Neural crest cell (in vitro differentiated cells): ENCODE measurements at regions not wholly inside any gene's neighbourhood (a gene's known extent, or its start where the extent isn't known, plus 50 kb on each side); places are given as distances from the start of the nearest gene placed in this dataset.

ENCODE experiments used
- DNase-seq: peaks from one replicate; pipeline ENCODE4 v3.0.0; 2021; ENCODE audit warnings: low read depth, mixed read lengths, low spot score
- H3K27ac Mint-ChIP-seq: one replicate; pipeline ENCODE4 v1.8.0; 2021; ENCODE audit warnings: mild to moderate bottlenecking, mixed read lengths; ENCODE audit not compliant: unreplicated experiment
- H3K27me3 Mint-ChIP-seq: 2 replicates; pipeline ENCODE4 v1.8.0; 2021; ENCODE audit warnings: low read depth, mild to moderate bottlenecking, mixed read lengths
- H3K36me3 Mint-ChIP-seq: 2 replicates; pipeline ENCODE4 v1.8.0; 2021; ENCODE audit warnings: low read depth, mild to moderate bottlenecking, mixed read lengths
- H3K4me1 Mint-ChIP-seq: 2 replicates; pipeline ENCODE4 v1.8.0; 2021; ENCODE audit warnings: mixed read lengths
- H3K4me3 Mint-ChIP-seq: one replicate; pipeline ENCODE4 v1.8.0; 2021; ENCODE audit warnings: mild to moderate bottlenecking, mixed read lengths
- H3K9me3 Mint-ChIP-seq: 2 replicates; pipeline ENCODE4 v1.8.0; 2021; ENCODE audit warnings: mixed read lengths
- CTCF ChIP-seq: fragments of 200-600 bp; sonication (generic); conservative IDR thresholded peaks from 2 replicates; pipeline ENCODE4 v1.5.0; 2021; ENCODE audit warnings: antibody characterized with exemption, mild to moderate bottlenecking

- H3K4me3 Mint-ChIP-seq: no peak overlapping the region
- H3K9me3 Mint-ChIP-seq: peaks cover 3% of the 10 kb centered on the region
- no peak for DNase-seq
- no peak overlapping the region for H3K27ac Mint-ChIP-seq
- no peaks in the 10 kb centered on the region for H3K4me1 Mint-ChIP-seq
- no peaks in the 10 kb centered on the region for H3K27me3 Mint-ChIP-seq
- TF ChIP-seq CTCF: no peak
- H3K36me3 Mint-ChIP-seq: no peaks in the 10 kb centered on the region
Measured at GRCh38 chr3:99175276-99175812, 273.8 kb upstream of the DCBLD2 start.

- peak; percentile 56 for DNase-seq
- Mint-ChIP-seq H3K9me3 (peaks cover 9% of the 10 kb centered on the region), H3K36me3 (no peaks in the 10 kb centered on the region), H3K27me3 (no peaks in the 10 kb centered on the region), H3K4me3 (no peak overlapping the region), H3K27ac (no peak overlapping the region), H3K4me1 (no peaks in the 10 kb centered on the region)
- TF ChIP-seq CTCF: peak; percentile 77
Measured at GRCh38 chr3:99172736-99173657, 271.5 kb upstream of the DCBLD2 start.

- peaks cover 9% of the 10 kb centered on the region for H3K9me3 Mint-ChIP-seq
- no peak for DNase-seq
- no peaks in the 10 kb centered on the region for H3K4me1 Mint-ChIP-seq
- no peak for TF ChIP-seq CTCF
- H3K4me3 Mint-ChIP-seq: no peak overlapping the region
- H3K36me3 Mint-ChIP-seq: no peaks in the 10 kb centered on the region
- no peaks in the 10 kb centered on the region for H3K27me3 Mint-ChIP-seq
- no peak overlapping the region for H3K27ac Mint-ChIP-seq
Measured at GRCh38 chr3:99171800-99172199, 270.3 kb upstream of the DCBLD2 start.

GRCh38 chr3:99170867-99171517 lies 269.5 kb upstream of the DCBLD2 start:
- no peak for DNase-seq
- H3K27ac Mint-ChIP-seq: no peak overlapping the region
- H3K27me3 Mint-ChIP-seq: no peaks in the 10 kb centered on the region
- H3K4me1 Mint-ChIP-seq: no peaks in the 10 kb centered on the region
- H3K4me3 Mint-ChIP-seq: no peak overlapping the region
- TF ChIP-seq CTCF: no peak
- peaks cover 9% of the 10 kb centered on the region for H3K9me3 Mint-ChIP-seq
- H3K36me3 Mint-ChIP-seq: no peaks in the 10 kb centered on the region

- H3K4me1 Mint-ChIP-seq: no peaks in the 10 kb centered on the region
- no peak overlapping the region for H3K4me3 Mint-ChIP-seq
- no peaks in the 10 kb centered on the region for H3K27me3 Mint-ChIP-seq
- no peak overlapping the region for H3K27ac Mint-ChIP-seq
- no peak for DNase-seq
- no peaks in the 10 kb centered on the region for H3K36me3 Mint-ChIP-seq
- no peak for TF ChIP-seq CTCF
- H3K9me3 Mint-ChIP-seq: peaks cover 9% of the 10 kb centered on the region
Measured at GRCh38 chr3:99167071-99167470, 265.6 kb upstream of the DCBLD2 start.
